Uterus (tissue), 3 donors: ENCODE measurements at regions not wholly inside any gene's neighbourhood (a gene's known extent, or its start where the extent isn't known, plus 50 kb on each side); places are given as distances from the start of the nearest gene placed in this dataset.

ENCODE experiments used
- DNase-seq, 2 donors: peaks; one replicate each; pipeline ENCODE4 v3.0.0-alpha.2; 2019 to 2020
- H3K27ac ChIP-seq, 2 donors: fragments of 200-600 bp; sonication (generic); 1 replicate in 1 of 2; 2 replicates in 1 of 2; pipeline ENCODE4 v1.5.1; 2016 to 2018
- H3K27me3 ChIP-seq, 2 donors: fragments of 200-600 bp; sonication (generic); one replicate each; pipeline ENCODE4 v1.5.1; 2018 to 2019; ENCODE audit warnings: control low read depth in 1 of 2
- H3K36me3 ChIP-seq, 2 donors: fragments of 200-600 bp; sonication (generic); one replicate each; pipeline ENCODE4 v1.5.1; 2019; ENCODE audit warnings: control low read depth in 1 of 2
- H3K4me1 ChIP-seq, 2 donors: fragments of 200-600 bp; sonication (generic); one replicate each; pipeline ENCODE4 v1.5.1; 2018 to 2019; ENCODE audit warnings: control low read depth in 1 of 2
- H3K4me3 ChIP-seq, 2 donors: fragments of 200-600 bp; sonication (generic); 1 replicate in 1 of 2; 2 replicates in 1 of 2; pipeline ENCODE4 v1.5.1; 2018 to 2019; ENCODE audit warnings: mild to moderate bottlenecking in 1 of 2
- H3K9me3 ChIP-seq, 2 donors: fragments of 200-600 bp; sonication (generic); one replicate each; pipeline ENCODE4 v1.5.1; 2019; ENCODE audit warnings: control low read depth in 1 of 2
- CTCF ChIP-seq, 4 experiments: fragments of 200-600 bp in 2 of 4; fragments of 450-650 bp in 2 of 4; sonication (generic) in 2 of 4; IDR thresholded peaks; one replicate each; pipeline ENCODE4 v1.5.1; 2016 to 2019; ENCODE audit warnings: antibody characterized with exemption in 4 of 4, mild to moderate bottlenecking in 2 of 4, moderate library complexity in 1 of 4
- POLR2A ChIP-seq, 2 donors: fragments of 450-650 bp; IDR thresholded peaks; one replicate each; pipeline ENCODE4 v1.6.1; 2016; ENCODE audit warnings: antibody characterized with exemption in 2 of 2, mild to moderate bottlenecking in 1 of 2, moderate library complexity in 1 of 2
- intact Hi-C: fragments of 100-400 bp; cut with DNase I; formaldehyde crosslinking; loops from one replicate; pipeline ENCODE4 v1.15.1; 2023; ENCODE audit warnings: low total_unique reads
- donor health status: DM: yes; HTN: yes; CAD: no.

- Histone ChIP-seq H3K9me3 (no peaks in the 10 kb centered on the region), H3K27me3 (no peaks in the 10 kb centered on the region), H3K27ac (no peak overlapping the region), H3K4me3 (no peak overlapping the region), H3K4me1 (no peaks in the 10 kb centered on the region), H3K36me3 (no peaks in the 10 kb centered on the region)
- intact Hi-C loops = no loop called here
- TF ChIP-seq POLR2A (IDR thresholded peaks at IDR 0.05) (no peak), CTCF (IDR thresholded peaks at IDR 0.05) (no peak)
- no peak for DNase-seq
Observed at GRCh38 chr7:157467496-157468212, 130.8 kb downstream of the DNAJB6 start.

GRCh38 chr7:157468221-157469111 lies 131.7 kb downstream of the DNAJB6 start:
- Histone ChIP-seq H3K4me3 (no peak overlapping the region), H3K9me3 (no peaks in the 10 kb centered on the region), H3K27me3 (no peaks in the 10 kb centered on the region), H3K36me3 (no peaks in the 10 kb centered on the region), H3K27ac (no peak overlapping the region), H3K4me1 (no peaks in the 10 kb centered on the region)
- DNase-seq = no peak
- TF ChIP-seq CTCF (IDR thresholded peaks at IDR 0.05) = no peak
- TF ChIP-seq POLR2A (IDR thresholded peaks at IDR 0.05) = no peak
- intact Hi-C loops = no loop called here

- Histone ChIP-seq H3K4me1 (no peaks in the 10 kb centered on the region), H3K4me3 (no peak overlapping the region), H3K27ac (no peak overlapping the region), H3K36me3 (no peaks in the 10 kb centered on the region), H3K27me3 (no peaks in the 10 kb centered on the region), H3K9me3 (no peaks in the 10 kb centered on the region)
- DNase-seq = no peak
- TF ChIP-seq POLR2A (IDR thresholded peaks at IDR 0.05) (no peak), CTCF (IDR thresholded peaks at IDR 0.05) (no peak)
- intact Hi-C loops = no loop called here
Observed at GRCh38 chr7:157469181-157470016, 132.6 kb downstream of the DNAJB6 start.

GRCh38 chr7:157470017-157470322 lies 133.2 kb downstream of the DNAJB6 start:
- no peak overlapping the region for H3K27ac ChIP-seq
- no peaks in the 10 kb centered on the region for H3K27me3 ChIP-seq
- H3K4me1 ChIP-seq = no peaks in the 10 kb centered on the region
- no peak for DNase-seq
- H3K4me3 ChIP-seq = no peak overlapping the region
- intact Hi-C loops = no loop called here
- no peaks in the 10 kb centered on the region for H3K36me3 ChIP-seq
- TF ChIP-seq CTCF (IDR thresholded peaks at IDR 0.05) = no peak
- no peak for TF ChIP-seq POLR2A (IDR thresholded peaks at IDR 0.05)
- no peaks in the 10 kb centered on the region for H3K9me3 ChIP-seq
